LNCaP clone FGC (cell line): ENCODE measurements at regions not wholly inside any gene's neighbourhood (a gene's known extent, or its start where the extent isn't known, plus 50 kb on each side); places are given as distances from the start of the nearest gene placed in this dataset.
A peak's percentile ranks its signal among the peaks of the same experiment; 100 is the strongest.

Experiments
- DNase-seq: peaks from one replicate; pipeline ENCODE4 v3.0.0-alpha.2; 2011; ENCODE audit warnings: low read depth
- H3K4me3 ChIP-seq: 2 replicates; pipeline ENCODE4 v1.5.1; 2011; ENCODE audit warnings: mild to moderate bottlenecking, low read depth, low read length, control low read depth
- TF ChIP-seq, protein P1 (sequence below): IDR thresholded peaks from 2 replicates; pipeline ENCODE4 v1.5.1; 2012; ENCODE audit warnings: mild to moderate bottlenecking; ENCODE audit not compliant: control insufficient read depth, insufficient read depth; ENCODE audit errors: extremely low read depth

DNA sequence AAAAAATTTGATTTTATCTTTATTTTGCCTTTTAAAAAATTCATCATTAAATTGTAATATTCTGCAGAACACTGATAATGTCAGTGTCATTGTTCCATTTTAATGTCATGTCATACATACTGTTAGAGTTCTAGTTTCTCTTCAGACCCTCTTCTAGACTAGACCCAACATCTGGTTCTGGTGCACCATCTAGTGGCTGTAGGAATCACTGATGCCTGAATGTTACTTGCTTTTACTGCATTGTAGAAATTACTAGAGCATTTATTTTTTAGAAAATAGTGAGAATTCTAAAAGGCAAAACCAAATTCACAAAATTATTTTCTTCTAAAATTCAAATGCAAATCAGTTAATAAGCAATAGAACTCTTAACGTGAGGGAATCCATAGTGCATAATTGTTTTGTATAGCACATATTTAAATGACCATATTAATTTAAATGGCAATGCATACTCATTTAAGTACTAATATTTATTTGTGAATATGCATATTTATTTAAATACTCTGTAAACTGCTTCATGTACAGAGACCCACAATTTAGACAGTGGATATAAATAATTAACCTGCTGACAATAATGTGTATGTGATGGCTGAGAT lies 425.7 kb downstream of the KLF12 start:
- DNase-seq: no peak
- TF ChIP-seq, protein P1, sequence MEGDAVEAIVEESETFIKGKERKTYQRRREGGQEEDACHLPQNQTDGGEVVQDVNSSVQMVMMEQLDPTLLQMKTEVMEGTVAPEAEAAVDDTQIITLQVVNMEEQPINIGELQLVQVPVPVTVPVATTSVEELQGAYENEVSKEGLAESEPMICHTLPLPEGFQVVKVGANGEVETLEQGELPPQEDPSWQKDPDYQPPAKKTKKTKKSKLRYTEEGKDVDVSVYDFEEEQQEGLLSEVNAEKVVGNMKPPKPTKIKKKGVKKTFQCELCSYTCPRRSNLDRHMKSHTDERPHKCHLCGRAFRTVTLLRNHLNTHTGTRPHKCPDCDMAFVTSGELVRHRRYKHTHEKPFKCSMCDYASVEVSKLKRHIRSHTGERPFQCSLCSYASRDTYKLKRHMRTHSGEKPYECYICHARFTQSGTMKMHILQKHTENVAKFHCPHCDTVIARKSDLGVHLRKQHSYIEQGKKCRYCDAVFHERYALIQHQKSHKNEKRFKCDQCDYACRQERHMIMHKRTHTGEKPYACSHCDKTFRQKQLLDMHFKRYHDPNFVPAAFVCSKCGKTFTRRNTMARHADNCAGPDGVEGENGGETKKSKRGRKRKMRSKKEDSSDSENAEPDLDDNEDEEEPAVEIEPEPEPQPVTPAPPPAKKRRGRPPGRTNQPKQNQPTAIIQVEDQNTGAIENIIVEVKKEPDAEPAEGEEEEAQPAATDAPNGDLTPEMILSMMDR: peak; percentile 54
- H3K4me3 ChIP-seq: no peak overlapping the region

DNA sequence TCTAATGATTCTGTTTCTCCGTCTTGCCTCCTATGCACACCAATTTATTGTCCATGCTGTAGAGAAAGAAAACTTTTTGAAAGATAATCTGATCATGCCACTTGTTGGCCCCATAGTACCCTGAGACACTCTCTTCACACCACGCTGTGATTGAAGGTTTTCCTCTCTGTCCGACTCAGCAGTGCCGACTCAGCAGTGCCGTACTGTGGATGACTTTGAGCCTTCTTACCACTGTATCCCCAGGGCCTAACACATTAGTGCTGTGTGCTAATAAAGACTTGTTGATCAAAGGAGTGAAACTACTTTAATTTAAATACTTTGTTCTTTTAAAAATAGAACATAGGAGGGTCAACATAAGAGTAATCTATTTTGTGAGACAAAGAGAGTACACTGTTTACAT lies 429.6 kb downstream of the KLF12 start:
- no peak overlapping the region for H3K4me3 ChIP-seq
- TF ChIP-seq, protein P1: no peak
- no peak for DNase-seq

DNA sequence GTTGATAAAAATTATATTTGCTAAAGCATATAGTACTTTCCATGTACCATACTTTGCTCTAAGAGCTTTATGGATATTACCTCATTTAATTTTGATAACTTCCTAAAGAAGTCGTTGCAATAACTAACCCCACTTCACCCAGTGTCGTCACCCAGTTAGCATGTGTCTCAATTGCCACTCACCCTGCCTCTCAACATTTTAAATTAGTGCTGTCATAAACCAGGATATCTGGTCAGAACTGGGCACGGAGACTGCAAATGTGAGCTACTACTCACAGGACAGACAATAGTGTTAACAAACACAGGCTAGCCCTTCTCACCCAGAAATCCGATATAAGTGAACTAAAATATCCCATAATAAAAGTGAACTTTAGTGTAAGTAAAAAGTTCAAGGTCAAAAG lies 430.6 kb downstream of the KLF12 start:
- TF ChIP-seq, protein P1: no peak
- DNase-seq: no peak
- H3K4me3 ChIP-seq: no peak overlapping the region

DNA sequence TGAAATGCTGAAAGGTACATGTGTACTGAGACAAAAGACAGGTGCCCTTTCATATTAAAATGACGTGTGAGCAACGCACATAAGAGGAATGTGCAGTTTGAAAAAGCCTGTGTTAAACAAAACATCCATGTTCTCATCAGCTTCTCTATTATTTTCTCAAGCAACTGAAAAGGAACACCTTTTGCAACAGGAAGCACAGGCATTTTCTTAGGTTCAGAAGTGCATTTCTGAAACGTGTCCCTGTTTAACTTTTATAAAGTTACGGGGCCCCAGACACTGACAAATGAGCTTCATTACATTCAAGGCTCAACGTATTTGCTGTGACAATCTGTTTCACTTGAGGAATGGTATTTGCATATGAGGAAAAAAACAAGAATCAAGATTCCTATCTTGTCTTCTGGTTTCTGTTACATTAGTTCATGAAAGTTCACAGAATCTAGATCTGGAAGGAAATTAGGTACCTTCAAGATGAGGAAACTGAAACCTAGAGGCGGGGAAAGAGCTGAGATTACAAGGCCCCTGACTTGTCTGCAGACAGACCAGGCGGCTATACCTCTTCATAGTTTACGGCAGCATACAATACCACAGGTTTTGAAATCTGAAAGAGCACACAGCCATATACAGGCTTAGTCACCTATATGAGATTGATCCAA lies 431.7 kb downstream of the KLF12 start:
- no peak for DNase-seq
- H3K4me3 ChIP-seq: no peak overlapping the region
- TF ChIP-seq, protein P1: no peak

DNA sequence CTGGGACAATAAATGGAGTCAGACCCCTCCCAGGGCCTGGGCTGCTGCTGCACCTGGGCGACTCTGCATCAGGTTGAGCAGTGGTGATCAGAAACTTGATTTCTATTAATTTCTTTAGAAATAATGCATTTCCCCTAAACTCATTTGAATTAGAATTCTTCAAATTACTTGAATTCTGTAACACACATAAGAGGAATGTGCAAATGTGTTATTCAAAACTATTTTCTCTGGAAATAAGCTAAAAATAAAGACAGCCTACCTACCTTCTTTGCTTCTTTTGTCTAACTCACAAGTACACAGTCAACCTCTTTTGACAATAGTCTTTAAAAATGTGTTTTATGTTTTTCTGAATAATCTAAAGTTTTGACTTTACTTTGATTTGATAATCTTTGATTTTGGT lies 433.0 kb downstream of the KLF12 start:
- no peak for DNase-seq
- H3K4me3 ChIP-seq: no peak overlapping the region
- TF ChIP-seq, protein P1: no peak

DNA sequence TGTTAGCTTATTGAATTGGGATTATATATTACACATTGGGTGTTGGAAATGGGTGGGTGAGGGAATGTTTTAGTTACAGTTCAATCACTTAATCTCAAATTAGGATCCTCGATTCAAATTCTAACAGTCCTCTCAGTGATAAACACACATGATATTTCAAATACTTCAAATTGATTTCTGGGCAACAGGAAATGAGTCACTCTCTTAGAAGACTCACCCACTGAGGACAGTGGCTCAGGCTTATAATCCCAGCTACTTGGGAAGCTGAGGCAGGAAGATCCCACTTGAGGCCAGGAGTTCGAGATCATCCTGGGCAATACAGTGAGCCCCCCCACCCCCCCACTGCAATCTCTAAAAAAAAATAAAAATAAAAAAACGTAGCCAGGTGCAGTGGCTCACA lies 435.3 kb downstream of the KLF12 start:
- H3K4me3 ChIP-seq: no peak overlapping the region
- TF ChIP-seq, protein P1: no peak
- DNase-seq: no peak

DNA sequence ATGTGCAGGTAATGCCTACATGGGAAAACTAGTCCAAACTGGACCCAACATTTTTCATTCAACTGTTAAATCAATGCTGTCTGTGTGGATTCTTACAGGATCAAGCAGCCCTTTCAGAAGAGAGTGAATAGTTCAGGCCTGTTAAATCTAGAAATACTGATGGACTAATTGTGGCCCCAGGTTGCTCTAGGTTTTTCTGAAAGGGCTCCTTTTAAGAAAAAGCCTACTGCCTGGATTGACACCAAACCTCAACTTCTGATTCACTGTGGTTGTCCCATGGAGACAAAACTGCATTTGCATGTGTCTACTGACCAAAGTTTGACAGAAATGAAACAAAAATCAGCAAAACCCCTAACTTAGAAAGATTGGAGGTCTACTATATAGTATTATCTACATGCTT lies 437.0 kb downstream of the KLF12 start:
- no peak overlapping the region for H3K4me3 ChIP-seq
- TF ChIP-seq, protein P1: no peak
- no peak for DNase-seq
